DND-41 (cell line): ENCODE measurements at regions not wholly inside any gene's neighbourhood (a gene's known extent, or its start where the extent isn't known, plus 50 kb on each side); places are given as distances from the start of the nearest gene placed in this dataset.

ENCODE experiments used
- ATAC-seq: fragments of 200-7000 bp; cut with Tn5 transposase; 3 replicates; pipeline ENCODE4 v1.9.1; 2021; ENCODE audit warnings: low read depth; ENCODE audit not compliant: insufficient read depth
- DNase-seq: peaks from one replicate; pipeline ENCODE4 v3.0.0-alpha.2; 2020
- H2AFZ ChIP-seq: 2 replicates; pipeline ENCODE4 v1.6.0; 2012; ENCODE audit warnings: low read depth, low read length
- H3K27ac ChIP-seq: 2 replicates; pipeline ENCODE4 v1.5.1; 2012; ENCODE audit warnings: low read length, inconsistent platforms
- H3K27me3 ChIP-seq: fragments of 200-600 bp; sonication (generic); 2 replicates; pipeline ENCODE4 v1.6.0; 2012; ENCODE audit warnings: low read length, mild to moderate bottlenecking, inconsistent platforms; ENCODE audit not compliant: insufficient read depth, poor library complexity
- H3K36me3 ChIP-seq: 2 replicates; pipeline ENCODE4 v1.5.1; 2012; ENCODE audit warnings: low read length, inconsistent platforms; ENCODE audit not compliant: insufficient read depth
- H3K4me1 ChIP-seq: 2 replicates; pipeline ENCODE4 v1.5.1; 2012; ENCODE audit warnings: mild to moderate bottlenecking, low read length; ENCODE audit not compliant: insufficient read depth
- H3K4me2 ChIP-seq: 2 replicates; pipeline ENCODE4 v1.6.0; 2012; ENCODE audit warnings: mild to moderate bottlenecking, moderate library complexity, low read length, inconsistent platforms; ENCODE audit not compliant: insufficient read depth
- H3K4me3 ChIP-seq, 2 experiments: fragments of 200-600 bp in 1 of 2; shearing (Covaris generic) in 1 of 2; 2 replicates each; pipeline ENCODE4 v1.5.1; 2012 to 2016; ENCODE audit warnings: inconsistent platforms in 2 of 2, low read length in 2 of 2, mild to moderate bottlenecking in 2 of 2, low read depth in 1 of 2, moderate library complexity in 1 of 2
- H3K79me2 ChIP-seq: 2 replicates; pipeline ENCODE4 v1.6.0; 2012; ENCODE audit warnings: low read length, inconsistent platforms; ENCODE audit not compliant: insufficient read depth
- H3K9ac ChIP-seq: 2 replicates; pipeline ENCODE4 v1.6.0; 2012; ENCODE audit warnings: low read depth, mild to moderate bottlenecking, inconsistent platforms, low read length, moderate library complexity
- H3K9me3 ChIP-seq: 2 replicates; pipeline ENCODE4 v1.5.1; 2012; ENCODE audit warnings: low read length, moderate library complexity, mild to moderate bottlenecking, inconsistent platforms; ENCODE audit not compliant: insufficient read depth, severe bottlenecking
- H4K20me1 ChIP-seq: 2 replicates; pipeline ENCODE4 v1.6.0; 2012; ENCODE audit warnings: low read length; ENCODE audit not compliant: insufficient read depth
- EZH2 ChIP-seq: IDR thresholded peaks from 3 replicates; pipeline ENCODE4 v1.6.1; 2012; ENCODE audit warnings: borderline replicate concordance, low read depth, mild to moderate bottlenecking, moderate library complexity, low read length, inconsistent platforms; ENCODE audit not compliant: severe bottlenecking
- TF ChIP-seq, protein P1 (sequence below): IDR thresholded peaks from 2 replicates; pipeline ENCODE4 v1.5.1; 2012; ENCODE audit warnings: borderline replicate concordance, low read length, moderate library complexity, mild to moderate bottlenecking; ENCODE audit not compliant: poor library complexity, severe bottlenecking; ENCODE audit errors: extremely low read depth

GRCh38 chr5:117093653-117094052 is 519.0 kb upstream of the SEMA6A start:
- Histone ChIP-seq H3K9ac (no peak overlapping the region), H3K36me3 (no peaks in the 10 kb centered on the region), H3K27me3 (no peaks in the 10 kb centered on the region), H2AFZ (no peak overlapping the region), H3K4me1 (no peaks in the 10 kb centered on the region), H3K79me2 (no peaks in the 10 kb centered on the region), H3K4me3 (no peak overlapping the region), H3K27ac (no peak overlapping the region), H3K4me2 (no peak overlapping the region), H3K9me3 (no peaks in the 10 kb centered on the region), H4K20me1 (no peaks in the 10 kb centered on the region)
- TF ChIP-seq, protein P1, sequence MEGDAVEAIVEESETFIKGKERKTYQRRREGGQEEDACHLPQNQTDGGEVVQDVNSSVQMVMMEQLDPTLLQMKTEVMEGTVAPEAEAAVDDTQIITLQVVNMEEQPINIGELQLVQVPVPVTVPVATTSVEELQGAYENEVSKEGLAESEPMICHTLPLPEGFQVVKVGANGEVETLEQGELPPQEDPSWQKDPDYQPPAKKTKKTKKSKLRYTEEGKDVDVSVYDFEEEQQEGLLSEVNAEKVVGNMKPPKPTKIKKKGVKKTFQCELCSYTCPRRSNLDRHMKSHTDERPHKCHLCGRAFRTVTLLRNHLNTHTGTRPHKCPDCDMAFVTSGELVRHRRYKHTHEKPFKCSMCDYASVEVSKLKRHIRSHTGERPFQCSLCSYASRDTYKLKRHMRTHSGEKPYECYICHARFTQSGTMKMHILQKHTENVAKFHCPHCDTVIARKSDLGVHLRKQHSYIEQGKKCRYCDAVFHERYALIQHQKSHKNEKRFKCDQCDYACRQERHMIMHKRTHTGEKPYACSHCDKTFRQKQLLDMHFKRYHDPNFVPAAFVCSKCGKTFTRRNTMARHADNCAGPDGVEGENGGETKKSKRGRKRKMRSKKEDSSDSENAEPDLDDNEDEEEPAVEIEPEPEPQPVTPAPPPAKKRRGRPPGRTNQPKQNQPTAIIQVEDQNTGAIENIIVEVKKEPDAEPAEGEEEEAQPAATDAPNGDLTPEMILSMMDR = no peak
- no peak for ATAC-seq
- DNase-seq = no peak

DNA sequence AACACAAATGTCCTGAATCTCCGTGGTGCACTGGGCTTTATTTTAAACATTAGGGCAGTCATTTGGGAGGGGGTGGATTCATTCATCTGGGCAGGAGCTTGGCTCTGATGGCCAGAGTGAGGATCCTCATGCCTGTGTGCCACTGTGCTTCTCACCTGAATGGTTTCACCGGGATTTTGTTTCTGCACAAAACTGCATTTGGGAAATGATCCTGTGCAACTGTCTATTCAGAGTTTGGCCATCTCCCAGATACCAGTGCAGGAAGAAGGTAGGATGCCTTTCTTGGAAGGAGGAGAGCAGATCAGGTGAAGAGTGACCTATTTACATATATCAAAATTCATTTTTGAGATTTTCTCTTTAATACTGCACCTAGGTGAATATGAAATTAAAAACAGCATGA is 514.4 kb upstream of the SEMA6A start:
- H3K36me3 ChIP-seq = no peaks in the 10 kb centered on the region
- H3K9ac ChIP-seq = no peak overlapping the region
- no peaks in the 10 kb centered on the region for H4K20me1 ChIP-seq
- H3K27me3 ChIP-seq = no peaks in the 10 kb centered on the region
- no peaks in the 10 kb centered on the region for H3K9me3 ChIP-seq
- no peaks in the 10 kb centered on the region for H3K79me2 ChIP-seq
- TF ChIP-seq EZH2 = no peak
- TF ChIP-seq, protein P1 = no peak
- H2AFZ ChIP-seq = no peak overlapping the region
- DNase-seq = no peak
- no peak overlapping the region for H3K4me2 ChIP-seq
- no peak overlapping the region for H3K4me3 ChIP-seq
- no peak overlapping the region for H3K27ac ChIP-seq
- no peak for ATAC-seq
- no peaks in the 10 kb centered on the region for H3K4me1 ChIP-seq

GRCh38 chr5:117088176-117088575 is 513.6 kb upstream of the SEMA6A start:
- Histone ChIP-seq H3K4me2 (no peak overlapping the region), H2AFZ (no peak overlapping the region), H3K9ac (no peak overlapping the region), H3K9me3 (no peaks in the 10 kb centered on the region), H3K79me2 (no peaks in the 10 kb centered on the region), H3K4me1 (no peaks in the 10 kb centered on the region), H3K27me3 (no peaks in the 10 kb centered on the region), H3K27ac (no peak overlapping the region), H3K36me3 (no peaks in the 10 kb centered on the region), H3K4me3 (no peak overlapping the region), H4K20me1 (no peaks in the 10 kb centered on the region)
- DNase-seq (no peak), ATAC-seq (no peak)
- TF ChIP-seq EZH2 = no peak
- TF ChIP-seq, protein P1 = no peak

GRCh38 chr5:117084067-117084466 is 509.4 kb upstream of the SEMA6A start:
- Histone ChIP-seq H3K4me3 (no peak overlapping the region), H3K4me1 (no peaks in the 10 kb centered on the region), H3K79me2 (no peaks in the 10 kb centered on the region), H3K9me3 (no peaks in the 10 kb centered on the region), H3K9ac (no peak overlapping the region), H3K27ac (no peak overlapping the region), H3K4me2 (no peak overlapping the region), H2AFZ (no peak overlapping the region), H3K36me3 (no peaks in the 10 kb centered on the region), H4K20me1 (no peaks in the 10 kb centered on the region), H3K27me3 (no peaks in the 10 kb centered on the region)
- no peak for ATAC-seq
- TF ChIP-seq EZH2 = no peak
- DNase-seq = no peak
